Lower leg skin (tissue), 3 donors: ENCODE measurements at regions not wholly inside any gene's neighbourhood (a gene's known extent, or its start where the extent isn't known, plus 50 kb on each side); places are given as distances from the start of the nearest gene placed in this dataset.

ENCODE experiments used
- CTCF ChIP-seq, 3 donors: fragments of 450-650 bp; IDR thresholded peaks; one replicate each; pipeline ENCODE4 v1.5.1; 2016; ENCODE audit warnings: antibody characterized with exemption in 3 of 3, mild to moderate bottlenecking in 3 of 3, moderate library complexity in 2 of 3
- POLR2A ChIP-seq, 2 donors: fragments of 450-650 bp; IDR thresholded peaks; one replicate each; pipeline ENCODE4 v1.6.1; 2016 to 2017; ENCODE audit warnings: antibody characterized with exemption in 2 of 2, mild to moderate bottlenecking in 1 of 2, moderate library complexity in 1 of 2

GRCh38 chr5:11984196-11984595 lies 80.0 kb upstream of the CTNND2 start:
- TF ChIP-seq CTCF (IDR thresholded peaks at IDR 0.05): no peak
- no peak for TF ChIP-seq POLR2A (IDR thresholded peaks at IDR 0.05)
